ENCODE measurements at regions not wholly inside any gene's neighbourhood (a gene's known extent, or its start where the extent isn't known, plus 50 kb on each side); places are given as distances from the start of the nearest gene placed in this dataset.

DNA sequence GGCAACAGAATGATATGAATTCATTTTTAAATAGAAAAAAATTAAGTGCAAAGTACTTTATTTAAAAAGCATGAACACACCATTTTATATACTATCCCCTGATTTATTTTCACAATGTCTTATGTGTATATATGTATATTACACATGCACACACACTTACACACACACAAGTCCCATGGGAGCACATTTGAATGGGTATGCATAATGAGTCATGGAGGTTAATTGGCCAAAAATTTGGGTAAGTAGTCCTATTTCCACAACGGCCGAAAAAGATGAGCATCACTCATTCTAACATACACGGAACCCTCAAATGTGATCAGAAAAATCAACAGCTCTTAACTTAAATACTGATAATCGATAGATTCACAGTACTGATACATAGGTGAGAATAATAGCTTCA, 97.4 kb upstream of the NABP1 start:
- no peak overlapping the region for H3K27ac Mint-ChIP-seq
- no peaks in the 10 kb centered on the region for H3K4me1 Mint-ChIP-seq (ENCODE audit: low read depth)
- no peaks in the 10 kb centered on the region for H3K36me3 Mint-ChIP-seq (ENCODE audit: low read depth)
- H3K27me3 Mint-ChIP-seq, result no peaks in the 10 kb centered on the region
- no peak overlapping the region for H3K4me3 Mint-ChIP-seq
- intact Hi-C loops (cut with micrococcal nuclease), result no loop called here
- no peaks in the 10 kb centered on the region for H3K9me3 Mint-ChIP-seq

GRCh38 chr2:191581003-191581402, 96.9 kb upstream of the NABP1 start:
- Mint-ChIP-seq H3K27ac (no peak overlapping the region), H3K36me3 (ENCODE audit: low read depth) (no peaks in the 10 kb centered on the region), H3K4me3 (no peak overlapping the region), H3K9me3 (no peaks in the 10 kb centered on the region), H3K27me3 (no peaks in the 10 kb centered on the region), H3K4me1 (ENCODE audit: low read depth) (no peaks in the 10 kb centered on the region)
- intact Hi-C loops (cut with micrococcal nuclease), result no loop called here

DNA sequence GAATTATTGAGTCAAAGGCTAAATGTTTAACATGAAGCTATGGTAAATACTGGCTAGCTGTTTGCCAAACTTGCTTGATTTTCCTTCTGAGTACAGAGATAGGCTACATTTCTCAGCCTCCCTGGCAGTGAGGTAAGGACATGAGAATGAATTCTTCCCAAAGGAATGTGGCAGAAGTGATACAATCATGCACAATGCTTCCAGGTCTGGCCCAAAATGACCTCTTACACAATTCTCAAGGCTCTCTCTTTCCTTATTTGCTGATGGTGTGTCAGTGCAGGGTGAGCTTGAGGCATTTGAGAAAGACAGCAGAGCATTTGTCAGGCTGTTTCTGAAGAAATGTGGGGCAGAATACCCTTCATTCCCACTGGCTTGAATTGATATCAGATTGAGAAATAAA, 95.6 kb upstream of the NABP1 start:
- Mint-ChIP-seq H3K4me3 (no peak overlapping the region), H3K9me3 (no peaks in the 10 kb centered on the region), H3K27ac (no peak overlapping the region), H3K4me1 (ENCODE audit: low read depth) (no peaks in the 10 kb centered on the region), H3K36me3 (ENCODE audit: low read depth) (no peaks in the 10 kb centered on the region), H3K27me3 (no peaks in the 10 kb centered on the region)
- intact Hi-C loops (cut with micrococcal nuclease), result no loop called here

DNA sequence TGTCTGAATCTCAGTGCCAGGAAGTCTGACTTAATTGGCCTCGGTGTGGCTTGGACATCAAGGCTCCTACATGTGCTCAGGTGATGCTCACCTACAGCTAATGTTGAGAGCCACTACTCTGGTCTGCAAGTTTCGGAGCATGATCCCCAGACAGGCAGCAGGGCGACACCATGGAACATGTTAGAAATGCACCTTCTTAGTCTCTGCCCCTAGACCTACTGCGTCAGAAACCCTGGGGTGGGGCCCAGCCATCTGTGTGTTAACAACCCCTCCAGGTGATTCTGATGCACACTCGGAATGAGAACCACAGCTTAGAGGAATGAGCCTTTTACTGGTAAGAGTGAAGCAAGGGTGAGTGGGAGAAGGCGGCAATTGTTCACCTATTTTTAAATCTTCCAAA, 86.9 kb upstream of the NABP1 start:
- intact Hi-C loops (cut with micrococcal nuclease), result no loop called here
- no peak overlapping the region for H3K4me3 Mint-ChIP-seq
- no peak overlapping the region for H3K27ac Mint-ChIP-seq
- H3K9me3 Mint-ChIP-seq, result no peaks in the 10 kb centered on the region
- peaks cover 5% of the 10 kb centered on the region for H3K4me1 Mint-ChIP-seq (ENCODE audit: low read depth)
- no peaks in the 10 kb centered on the region for H3K27me3 Mint-ChIP-seq
- no peaks in the 10 kb centered on the region for H3K36me3 Mint-ChIP-seq (ENCODE audit: low read depth)

DNA sequence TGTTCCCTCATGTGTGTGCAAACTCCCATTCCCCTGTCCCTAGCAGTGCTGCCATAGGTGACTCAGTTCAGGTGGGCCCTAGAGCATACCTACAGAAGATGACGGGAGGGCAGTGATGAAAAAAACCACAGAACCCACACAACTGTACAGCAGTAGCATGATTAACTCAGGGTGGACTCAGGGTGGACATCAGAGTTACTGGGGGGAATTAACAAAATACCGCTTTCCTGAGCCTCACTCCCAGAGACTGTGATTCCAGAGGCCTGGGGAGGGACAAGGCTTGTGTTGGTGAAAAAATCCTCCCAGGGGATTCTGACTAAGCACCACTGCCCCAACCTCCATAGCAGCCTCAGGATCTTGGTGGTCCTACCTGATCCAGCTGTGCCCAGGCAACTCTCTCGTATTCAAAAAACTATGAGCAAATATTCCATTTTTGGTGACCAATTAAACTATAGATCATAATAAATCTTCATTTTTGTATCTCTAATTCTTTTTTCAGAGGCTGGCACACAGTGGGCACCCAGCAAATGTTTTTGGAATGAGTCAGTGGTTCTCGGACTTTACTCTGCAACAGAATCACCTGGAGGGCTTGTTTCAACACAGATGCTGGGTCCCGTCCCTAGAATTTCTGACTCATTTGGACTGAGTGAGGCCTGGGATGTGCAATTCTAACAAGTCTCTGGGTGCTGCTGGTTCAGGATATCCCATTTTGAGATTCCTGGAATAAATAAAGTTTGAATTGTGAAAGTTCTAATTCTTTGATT, 84.1 kb upstream of the NABP1 start:
- no peaks in the 10 kb centered on the region for H3K36me3 Mint-ChIP-seq (ENCODE audit: low read depth)
- H3K27ac Mint-ChIP-seq, result no peak overlapping the region
- H3K4me1 Mint-ChIP-seq (ENCODE audit: low read depth), result no peaks in the 10 kb centered on the region
- no peaks in the 10 kb centered on the region for H3K9me3 Mint-ChIP-seq
- intact Hi-C loops (cut with micrococcal nuclease), result no loop called here
- H3K27me3 Mint-ChIP-seq, result no peaks in the 10 kb centered on the region
- H3K4me3 Mint-ChIP-seq, result no peak overlapping the region

GRCh38 chr2:191597186-191597751, 80.7 kb upstream of the NABP1 start:
- H3K4me3 Mint-ChIP-seq, result no peak overlapping the region
- H3K36me3 Mint-ChIP-seq (ENCODE audit: low read depth), result no peaks in the 10 kb centered on the region

GRCh38 chr2:191598296-191598695, 79.6 kb upstream of the NABP1 start:
- H3K4me3 Mint-ChIP-seq, result no peak overlapping the region
- intact Hi-C loops (cut with micrococcal nuclease), result no loop called here
- H3K27me3 Mint-ChIP-seq, result no peaks in the 10 kb centered on the region

More at GRCh38 chr2:191597186-191597751, 80.7 kb upstream of the NABP1 start:
- intact Hi-C loops (cut with micrococcal nuclease), result no loop called here
- Mint-ChIP-seq H3K27ac (no peak overlapping the region), H3K4me1 (ENCODE audit: low read depth) (peaks cover 7% of the 10 kb centered on the region), H3K27me3 (no peaks in the 10 kb centered on the region), H3K9me3 (no peaks in the 10 kb centered on the region)

GRCh38 chr2:191601060-191601459, 76.9 kb upstream of the NABP1 start:
- H3K27ac Mint-ChIP-seq, result peak overlapping the region; percentile 8
- intact Hi-C loops (cut with micrococcal nuclease), result loop anchor here (5.0 kb wide), 1 partner anchor 36 kb away; no protein-coding TSS in a partner anchor
- H3K36me3 Mint-ChIP-seq (ENCODE audit: low read depth), result no peaks in the 10 kb centered on the region
- H3K4me3 Mint-ChIP-seq, result no peak overlapping the region
- H3K9me3 Mint-ChIP-seq, result no peaks in the 10 kb centered on the region
- no peaks in the 10 kb centered on the region for H3K27me3 Mint-ChIP-seq
- H3K4me1 Mint-ChIP-seq (ENCODE audit: low read depth), result peaks cover 7% of the 10 kb centered on the region

More at GRCh38 chr2:191598296-191598695, 79.6 kb upstream of the NABP1 start:
- no peak overlapping the region for H3K27ac Mint-ChIP-seq
- H3K4me1 Mint-ChIP-seq (ENCODE audit: low read depth), result peaks cover 7% of the 10 kb centered on the region
- no peaks in the 10 kb centered on the region for H3K9me3 Mint-ChIP-seq
- H3K36me3 Mint-ChIP-seq (ENCODE audit: low read depth), result no peaks in the 10 kb centered on the region

DNA sequence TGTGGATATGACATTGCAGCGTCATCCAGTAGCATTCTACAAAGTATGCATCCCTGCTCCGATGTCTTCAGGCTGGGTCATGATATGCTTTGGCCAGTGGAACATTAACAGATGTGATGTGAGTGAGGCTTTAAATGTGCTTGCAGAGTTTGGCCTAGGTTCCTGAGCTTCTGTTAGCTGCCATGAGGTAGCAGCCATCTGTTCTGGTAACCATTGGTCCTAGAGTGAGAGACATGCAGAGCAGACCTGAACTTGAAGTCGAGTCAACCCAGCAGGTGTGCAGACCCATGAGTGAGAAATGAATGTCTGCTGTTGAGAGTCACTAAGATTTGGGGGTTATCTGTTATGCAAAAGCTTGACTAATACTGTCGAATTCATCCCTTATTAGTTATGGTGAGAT, 73.8 kb upstream of the NABP1 start:
- Mint-ChIP-seq H3K4me1 (ENCODE audit: low read depth) (peaks cover 7% of the 10 kb centered on the region), H3K27me3 (no peaks in the 10 kb centered on the region), H3K27ac (no peak overlapping the region), H3K4me3 (no peak overlapping the region), H3K36me3 (ENCODE audit: low read depth) (no peaks in the 10 kb centered on the region), H3K9me3 (no peaks in the 10 kb centered on the region)
- intact Hi-C loops (cut with micrococcal nuclease), result loop anchor here (5.0 kb wide), 1 partner anchor 33 kb away; no protein-coding TSS in a partner anchor

GRCh38 chr2:191607096-191607495, 70.8 kb upstream of the NABP1 start:
- intact Hi-C loops (cut with micrococcal nuclease), result no loop called here
- H3K27me3 Mint-ChIP-seq, result no peaks in the 10 kb centered on the region

GRCh38 chr2:191610756-191611155, 67.2 kb upstream of the NABP1 start:
- Mint-ChIP-seq H3K27ac (peak overlapping the region; percentile 91), H3K9me3 (no peaks in the 10 kb centered on the region), H3K36me3 (ENCODE audit: low read depth) (no peaks in the 10 kb centered on the region), H3K4me3 (no peak overlapping the region), H3K4me1 (ENCODE audit: low read depth) (peaks cover 16% of the 10 kb centered on the region), H3K27me3 (no peaks in the 10 kb centered on the region)
- intact Hi-C loops (cut with micrococcal nuclease), result loop anchor here (2.0 to 5.0 kb wide), 3 partner anchors 37 to 67 kb away; partner anchors contain the start of gene NABP1

More at GRCh38 chr2:191607096-191607495, 70.8 kb upstream of the NABP1 start:
- no peak overlapping the region for H3K27ac Mint-ChIP-seq
- no peak overlapping the region for H3K4me3 Mint-ChIP-seq
- peaks cover 16% of the 10 kb centered on the region for H3K4me1 Mint-ChIP-seq (ENCODE audit: low read depth)
- no peaks in the 10 kb centered on the region for H3K9me3 Mint-ChIP-seq
- H3K36me3 Mint-ChIP-seq (ENCODE audit: low read depth), result no peaks in the 10 kb centered on the region

GRCh38 chr2:191611614-191612013, 66.3 kb upstream of the NABP1 start:
- H3K4me1 Mint-ChIP-seq (ENCODE audit: low read depth), result peaks cover 16% of the 10 kb centered on the region
- no peaks in the 10 kb centered on the region for H3K36me3 Mint-ChIP-seq (ENCODE audit: low read depth)
- H3K27ac Mint-ChIP-seq, result peak overlapping the region; percentile 91
- intact Hi-C loops (cut with micrococcal nuclease), result loop anchor here (2.0 to 5.0 kb wide), 3 partner anchors 36 to 66 kb away; partner anchors contain the start of gene NABP1
- H3K27me3 Mint-ChIP-seq, result no peaks in the 10 kb centered on the region
- H3K9me3 Mint-ChIP-seq, result no peaks in the 10 kb centered on the region
- H3K4me3 Mint-ChIP-seq, result peak overlapping the region; percentile 45

GRCh38 chr2:191612496-191612895, 65.4 kb upstream of the NABP1 start:
- Mint-ChIP-seq H3K4me1 (ENCODE audit: low read depth) (peaks cover 18% of the 10 kb centered on the region), H3K4me3 (no peak overlapping the region), H3K27me3 (no peaks in the 10 kb centered on the region), H3K27ac (no peak overlapping the region), H3K9me3 (no peaks in the 10 kb centered on the region), H3K36me3 (ENCODE audit: low read depth) (no peaks in the 10 kb centered on the region)
- intact Hi-C loops (cut with micrococcal nuclease), result loop anchor here (5.0 kb wide), 2 partner anchors 35 to 65 kb away; partner anchors contain the start of gene NABP1

- H3K4me1 Mint-ChIP-seq (ENCODE audit: low read depth), result peaks cover 29% of the 10 kb centered on the region
Observed at GRCh38 chr2:191614759-191615158, 63.2 kb upstream of the NABP1 start.

More at GRCh38 chr2:191614759-191615158, 63.2 kb upstream of the NABP1 start:
- H3K4me3 Mint-ChIP-seq, result no peak overlapping the region
- intact Hi-C loops (cut with micrococcal nuclease), result loop anchor here (5.0 kb wide), 3 partner anchors 33 to 73 kb away; partner anchors contain the start of gene NABP1
- no peaks in the 10 kb centered on the region for H3K27me3 Mint-ChIP-seq
- no peaks in the 10 kb centered on the region for H3K9me3 Mint-ChIP-seq
- H3K27ac Mint-ChIP-seq, result no peak overlapping the region
- H3K36me3 Mint-ChIP-seq (ENCODE audit: low read depth), result no peaks in the 10 kb centered on the region

All from dendritic cell treated with granulocyte-macrophage colony-stimulating factor and Interleukin-4, amounts not matched to agents 40 ng/mL and 50 ng/mL, for 4 days (primary cell).